Neutrophil (primary cell): ENCODE measurements at regions not wholly inside any gene's neighbourhood (a gene's known extent, or its start where the extent isn't known, plus 50 kb on each side); places are given as distances from the start of the nearest gene placed in this dataset.

Source experiments
- H3K27ac ChIP-seq: fragments of 200-600 bp; sonication (generic); 2 replicates; pipeline ENCODE4 v1.5.1; 2016; ENCODE audit warnings: mild to moderate bottlenecking, moderate library complexity
- H3K27me3 ChIP-seq: fragments of 200-600 bp; sonication (generic); 2 replicates; pipeline ENCODE4 v1.6.0; 2016; ENCODE audit warnings: mild to moderate bottlenecking
- H3K36me3 ChIP-seq: fragments of 200-600 bp; sonication (generic); 2 replicates; pipeline ENCODE4 v1.5.1; 2017
- H3K4me1 ChIP-seq, 2 experiments: fragments of 200-600 bp in 1 of 2; sonication (generic) in 1 of 2; 1 replicate in 1 of 2; 2 replicates in 1 of 2; pipeline versions ENCODE4 v1.5.1 to v1.6.1; 2013 to 2016; ENCODE audit warnings: low read depth in 1 of 2, low read length in 1 of 2, mild to moderate bottlenecking in 1 of 2, moderate library complexity in 1 of 2; ENCODE audit not compliant: control insufficient read depth in 1 of 2, insufficient read depth in 1 of 2
- H3K4me3 ChIP-seq, 2 experiments: fragments of 200-600 bp in 1 of 2; sonication (generic) in 1 of 2; 1 replicate in 1 of 2; 2 replicates in 1 of 2; pipeline ENCODE4 v1.5.1; 2013 to 2016; ENCODE audit warnings: low read depth in 1 of 2, low read length in 1 of 2, mild to moderate bottlenecking in 1 of 2, moderate library complexity in 1 of 2
- H3K9me3 ChIP-seq: fragments of 200-600 bp; sonication (generic); 2 replicates; pipeline ENCODE4 v1.5.1; 2016
- CTCF ChIP-seq: fragments of 200-600 bp; sonication (generic); IDR thresholded peaks from 2 replicates; pipeline ENCODE4 v1.5.1; 2016; ENCODE audit warnings: antibody characterized with exemption

- Histone ChIP-seq H3K27ac (no peak overlapping the region), H3K27me3 (no peaks in the 10 kb centered on the region), H3K36me3 (no peaks in the 10 kb centered on the region), H3K9me3 (no peaks in the 10 kb centered on the region), H3K4me3 (no peak overlapping the region), H3K4me1 (no peaks in the 10 kb centered on the region)
- no peak for TF ChIP-seq CTCF
Observed at GRCh38 chr7:69129524-69129923, 468.8 kb upstream of the AUTS2 start.

- no peak overlapping the region for H3K27ac ChIP-seq
- no peaks in the 10 kb centered on the region for H3K27me3 ChIP-seq
- H3K4me1 ChIP-seq, result no peaks in the 10 kb centered on the region
- no peaks in the 10 kb centered on the region for H3K9me3 ChIP-seq
- TF ChIP-seq CTCF, result no peak
- H3K36me3 ChIP-seq, result no peaks in the 10 kb centered on the region
- no peak overlapping the region for H3K4me3 ChIP-seq
Observed at GRCh38 chr7:69129951-69130350, 468.3 kb upstream of the AUTS2 start.

GRCh38 chr7:69130396-69130795, 467.9 kb upstream of the AUTS2 start:
- Histone ChIP-seq H3K9me3 (no peaks in the 10 kb centered on the region), H3K27me3 (no peaks in the 10 kb centered on the region), H3K4me1 (no peaks in the 10 kb centered on the region), H3K36me3 (no peaks in the 10 kb centered on the region), H3K27ac (no peak overlapping the region), H3K4me3 (no peak overlapping the region)
- no peak for TF ChIP-seq CTCF

GRCh38 chr7:69134316-69134715, 464.0 kb upstream of the AUTS2 start:
- Histone ChIP-seq H3K4me1 (no peaks in the 10 kb centered on the region), H3K27ac (no peak overlapping the region), H3K9me3 (no peaks in the 10 kb centered on the region), H3K4me3 (no peak overlapping the region), H3K36me3 (no peaks in the 10 kb centered on the region), H3K27me3 (no peaks in the 10 kb centered on the region)
- TF ChIP-seq CTCF, result no peak

- Histone ChIP-seq H3K9me3 (no peaks in the 10 kb centered on the region), H3K27ac (no peak overlapping the region), H3K36me3 (no peaks in the 10 kb centered on the region), H3K27me3 (no peaks in the 10 kb centered on the region), H3K4me3 (no peak overlapping the region), H3K4me1 (no peaks in the 10 kb centered on the region)
- no peak for TF ChIP-seq CTCF
Observed at GRCh38 chr7:69147631-69148030, 450.6 kb upstream of the AUTS2 start.
